ENCODE measurements at regions not wholly inside any gene's neighbourhood (a gene's known extent, or its start where the extent isn't known, plus 50 kb on each side); places are given as distances from the start of the nearest gene placed in this dataset.

DNA sequence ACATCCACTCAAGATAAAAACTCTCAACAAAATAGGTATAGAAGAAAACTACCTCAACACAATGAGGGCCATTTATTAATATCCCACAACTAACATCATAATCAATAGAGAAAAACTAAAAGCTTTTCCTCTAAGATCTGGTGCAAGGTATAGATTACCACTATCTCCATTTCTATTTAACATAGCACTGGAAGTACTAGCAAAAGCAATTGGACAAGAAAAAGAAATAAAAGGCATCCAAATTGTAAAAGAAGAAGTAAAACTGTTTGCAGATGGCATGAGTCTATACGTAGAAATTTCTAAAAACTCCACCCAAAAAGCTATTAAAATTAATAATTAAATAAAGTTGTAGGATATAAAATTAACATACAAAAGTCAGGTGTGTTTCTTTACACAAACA, 230.8 kb upstream of the PRSS16 start:
- in situ Hi-C loops (cut with MboI; ENCODE audit: low sequenced_read_pairs) = no loop called here
- no peak overlapping the region for H4K8ac ChIP-seq (ENCODE audit: low read depth in 2 of 2, low read length in 2 of 2)

More for the DNA sequence above, 230.8 kb upstream of the PRSS16 start:
- Histone ChIP-seq H4K20me1 (ENCODE audit: insufficient read depth, low read length) (no peaks in the 10 kb centered on the region), H2BK15ac (ENCODE audit: low read depth, low read length) (no peak overlapping the region), H3K36me3 (ENCODE audit: control insufficient read depth, insufficient read depth, low read length) (no peaks in the 10 kb centered on the region), H3K4me1 (ENCODE audit: control insufficient read depth, insufficient read depth, low read length) (no peaks in the 10 kb centered on the region), H4K91ac (ENCODE audit: insufficient read depth, low read depth, low read length) (no peak overlapping the region), H4K5ac (ENCODE audit: low read depth, low read length) (no peak overlapping the region), H2BK20ac (ENCODE audit: low read depth, low read length) (no peak overlapping the region), H2AFZ (replicated peaks; ENCODE audit: low read length, poor library complexity) (no peak overlapping the region), H3K23ac (ENCODE audit: low read depth, low read length) (no peak overlapping the region), H3K27me3 (ENCODE audit: control insufficient read depth, insufficient read depth, low read length) (no peaks in the 10 kb centered on the region), H3K4ac (ENCODE audit: low read depth, low read length) (no peak overlapping the region), H3K4me2 (ENCODE audit: low read depth, low read length) (no peak overlapping the region), H2AK5ac (ENCODE audit: low read depth, low read length) (no peak overlapping the region), H2BK120ac (ENCODE audit: low read depth, low read length) (no peak overlapping the region), H3K9me3 (ENCODE audit: control insufficient read depth, insufficient read depth, low read length) (no peaks in the 10 kb centered on the region), H3K14ac (replicated peaks; ENCODE audit: low read depth, low read length) (no peak overlapping the region), H3K56ac (ENCODE audit: extremely low read depth, insufficient read depth, low read length) (no peak overlapping the region), H2AK9ac (replicated peaks; ENCODE audit: low read depth, low read length, poor library complexity) (no peak overlapping the region), H3K9me1 (ENCODE audit: insufficient read depth, low read length) (no peaks in the 10 kb centered on the region; the same call in 1 of the 2 replicates), H3K9ac (ENCODE audit: low read depth, low read length) (no peak overlapping the region), H3K79me1 (ENCODE audit: low read depth in 1 of 2, low read length in 2 of 2) (no peaks in the 10 kb centered on the region), H2BK5ac (ENCODE audit: low read depth, low read length, poor library complexity, severe bottlenecking) (no peak overlapping the region), H3K4me3 (ENCODE audit: insufficient read depth, low read depth, low read length) (no peak overlapping the region), H3K18ac (ENCODE audit: low read depth, low read length) (no peak overlapping the region), H3K27ac (ENCODE audit: insufficient read depth, low read length) (no peak overlapping the region)
- BruUV-seq (replicated peaks) = no TSS peak
- ATAC-seq (ENCODE audit: low read depth) (no peak), DNase-seq (no peak)
- dilution Hi-C loops (cut with HindIII; ENCODE audit: low sequenced_read_pairs, unreplicated experiment) (no loop called here), intact Hi-C loops (cut with micrococcal nuclease) (no loop called here)
- POLR2A ChIA-PET (ENCODE audit: unreplicated experiment) = no interaction called here
- CTCF ChIA-PET = no interaction called here
- TF ChIP-seq, protein P1, sequence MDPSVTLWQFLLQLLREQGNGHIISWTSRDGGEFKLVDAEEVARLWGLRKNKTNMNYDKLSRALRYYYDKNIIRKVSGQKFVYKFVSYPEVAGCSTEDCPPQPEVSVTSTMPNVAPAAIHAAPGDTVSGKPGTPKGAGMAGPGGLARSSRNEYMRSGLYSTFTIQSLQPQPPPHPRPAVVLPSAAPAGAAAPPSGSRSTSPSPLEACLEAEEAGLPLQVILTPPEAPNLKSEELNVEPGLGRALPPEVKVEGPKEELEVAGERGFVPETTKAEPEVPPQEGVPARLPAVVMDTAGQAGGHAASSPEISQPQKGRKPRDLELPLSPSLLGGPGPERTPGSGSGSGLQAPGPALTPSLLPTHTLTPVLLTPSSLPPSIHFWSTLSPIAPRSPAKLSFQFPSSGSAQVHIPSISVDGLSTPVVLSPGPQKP (IDR thresholded peaks at IDR 0.05; ENCODE audit: borderline replicate concordance, low read depth, low read length) = no peak
- TF ChIP-seq MXI1 (IDR thresholded peaks at IDR 0.05; ENCODE audit: borderline replicate concordance, low read depth, low read length) (no peak), MAZ (IDR thresholded peaks at IDR 0.05; ENCODE audit: borderline replicate concordance, low read depth, low read length) (no peak), NFE2L2 (IDR thresholded peaks at IDR 0.05; ENCODE audit: low read depth, low read length) (no peak), RAD21 (IDR thresholded peaks at IDR 0.05; ENCODE audit: low read length) (no peak), CEBPB (IDR thresholded peaks at IDR 0.05; ENCODE audit: low read depth, low read length) (no peak), FOS (IDR thresholded peaks at IDR 0.05; ENCODE audit: low read depth, low read length) (no peak), MAFK (IDR thresholded peaks at IDR 0.05; ENCODE audit: low read depth, low read length) (no peak), POLR2A (IDR thresholded peaks at IDR 0.05; ENCODE audit: low read depth, low read length) (no peak), RFX5 (IDR thresholded peaks at IDR 0.05; ENCODE audit: low read depth, low read length) (no peak), BHLHE40 (IDR thresholded peaks at IDR 0.05; ENCODE audit: low read depth, low read length) (no peak), SMC3 (IDR thresholded peaks at IDR 0.05; ENCODE audit: low read depth, low read length) (no peak)
- TF ChIP-seq, protein P2, sequence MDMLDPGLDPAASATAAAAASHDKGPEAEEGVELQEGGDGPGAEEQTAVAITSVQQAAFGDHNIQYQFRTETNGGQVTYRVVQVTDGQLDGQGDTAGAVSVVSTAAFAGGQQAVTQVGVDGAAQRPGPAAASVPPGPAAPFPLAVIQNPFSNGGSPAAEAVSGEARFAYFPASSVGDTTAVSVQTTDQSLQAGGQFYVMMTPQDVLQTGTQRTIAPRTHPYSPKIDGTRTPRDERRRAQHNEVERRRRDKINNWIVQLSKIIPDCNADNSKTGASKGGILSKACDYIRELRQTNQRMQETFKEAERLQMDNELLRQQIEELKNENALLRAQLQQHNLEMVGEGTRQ (IDR thresholded peaks at IDR 0.05; ENCODE audit: low read depth, low read length) = no peak
- TF ChIP-seq, protein P3, sequence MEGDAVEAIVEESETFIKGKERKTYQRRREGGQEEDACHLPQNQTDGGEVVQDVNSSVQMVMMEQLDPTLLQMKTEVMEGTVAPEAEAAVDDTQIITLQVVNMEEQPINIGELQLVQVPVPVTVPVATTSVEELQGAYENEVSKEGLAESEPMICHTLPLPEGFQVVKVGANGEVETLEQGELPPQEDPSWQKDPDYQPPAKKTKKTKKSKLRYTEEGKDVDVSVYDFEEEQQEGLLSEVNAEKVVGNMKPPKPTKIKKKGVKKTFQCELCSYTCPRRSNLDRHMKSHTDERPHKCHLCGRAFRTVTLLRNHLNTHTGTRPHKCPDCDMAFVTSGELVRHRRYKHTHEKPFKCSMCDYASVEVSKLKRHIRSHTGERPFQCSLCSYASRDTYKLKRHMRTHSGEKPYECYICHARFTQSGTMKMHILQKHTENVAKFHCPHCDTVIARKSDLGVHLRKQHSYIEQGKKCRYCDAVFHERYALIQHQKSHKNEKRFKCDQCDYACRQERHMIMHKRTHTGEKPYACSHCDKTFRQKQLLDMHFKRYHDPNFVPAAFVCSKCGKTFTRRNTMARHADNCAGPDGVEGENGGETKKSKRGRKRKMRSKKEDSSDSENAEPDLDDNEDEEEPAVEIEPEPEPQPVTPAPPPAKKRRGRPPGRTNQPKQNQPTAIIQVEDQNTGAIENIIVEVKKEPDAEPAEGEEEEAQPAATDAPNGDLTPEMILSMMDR (conservative IDR thresholded peaks at IDR 0.05; ENCODE audit: low read depth, low read length) = no peak
- no CpG with 5 or more reads among the region's 1 CpG for WGBS, 2 experiments (ENCODE audit: extremely low coverage in 2 of 2, insufficient read length in 1 of 2)

All from IMR-90 (cell line).